Natural killer cell treated with Interleukin-12 subunit alpha and Interleukin-12 subunit beta and Interleukin-15 and Interleukin-18, amount 100 ng/mL, for 72 hours (primary cell): ENCODE measurements at regions not wholly inside any gene's neighbourhood (a gene's known extent, or its start where the extent isn't known, plus 50 kb on each side); places are given as distances from the start of the nearest gene placed in this dataset.

Experiments used
- ATAC-seq, 2 donors: fragments of 150-1000 bp; cut with Tn5 transposase in 1 of 2; sonication (Bioruptor Pico), chemical (Tn5 transposase) in 1 of 2; 2 replicates each; pipeline ENCODE4 v1.10.0; 2021
- DNase-seq: peaks from one replicate; pipeline ENCODE4 v3.0.0; 2022; ENCODE audit warnings: low spot score
- H3K27ac Mint-ChIP-seq, 2 donors: 1 replicate in 1 of 2; 2 replicates in 1 of 2; pipeline ENCODE4 v1.8.0; 2022; ENCODE audit warnings: mixed read lengths in 2 of 2, mild to moderate bottlenecking in 1 of 2, moderate library complexity in 1 of 2
- H3K27me3 Mint-ChIP-seq, 2 donors: 1 replicate in 1 of 2; 2 replicates in 1 of 2; pipeline ENCODE4 v1.8.0; 2022; ENCODE audit warnings: mixed read lengths in 2 of 2
- H3K36me3 Mint-ChIP-seq: one replicate; pipeline ENCODE4 v1.8.0; 2022; ENCODE audit warnings: mixed read lengths
- H3K4me1 Mint-ChIP-seq, 2 donors: 1 replicate in 1 of 2; 2 replicates in 1 of 2; pipeline ENCODE4 v1.8.0; 2022; ENCODE audit warnings: low read depth in 2 of 2, mixed read lengths in 2 of 2, mild to moderate bottlenecking in 1 of 2
- H3K4me3 Mint-ChIP-seq: one replicate; pipeline ENCODE4 v1.8.0; 2022; ENCODE audit warnings: mixed read lengths
- H3K9me3 Mint-ChIP-seq: 2 replicates; pipeline ENCODE4 v1.8.0; 2022; ENCODE audit warnings: mixed read lengths

DNA sequence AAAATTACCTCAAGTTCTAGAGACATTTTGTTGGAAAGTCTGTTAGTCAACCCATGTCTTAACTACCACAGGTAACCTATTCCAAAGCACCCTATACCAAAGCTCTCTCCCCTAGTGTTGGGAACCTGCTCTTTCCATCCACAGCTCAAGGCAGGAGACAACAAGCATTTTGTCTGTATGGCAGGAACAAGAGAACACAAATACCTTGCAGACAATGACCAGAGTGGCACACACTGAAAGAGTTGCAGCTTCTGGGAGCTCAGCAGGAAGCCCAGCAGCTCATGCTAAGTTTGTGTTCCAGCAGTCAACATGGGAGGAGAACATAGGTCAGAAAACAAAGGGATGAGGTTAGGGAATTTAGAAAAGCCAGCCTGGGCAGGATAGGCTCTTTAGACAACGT, 300.8 kb downstream of the HHIPL2 start:
- ATAC-seq = no peak
- H3K27me3 Mint-ChIP-seq = peaks cover 9 to 32% of the 10 kb centered on the region in 2 donors
- H3K9me3 Mint-ChIP-seq = no peaks in the 10 kb centered on the region
- H3K4me3 Mint-ChIP-seq = no peak overlapping the region
- H3K36me3 Mint-ChIP-seq = no peaks in the 10 kb centered on the region
- H3K4me1 Mint-ChIP-seq = no peaks in the 10 kb centered on the region
- H3K27ac Mint-ChIP-seq = no peak overlapping the region
- DNase-seq = no peak

DNA sequence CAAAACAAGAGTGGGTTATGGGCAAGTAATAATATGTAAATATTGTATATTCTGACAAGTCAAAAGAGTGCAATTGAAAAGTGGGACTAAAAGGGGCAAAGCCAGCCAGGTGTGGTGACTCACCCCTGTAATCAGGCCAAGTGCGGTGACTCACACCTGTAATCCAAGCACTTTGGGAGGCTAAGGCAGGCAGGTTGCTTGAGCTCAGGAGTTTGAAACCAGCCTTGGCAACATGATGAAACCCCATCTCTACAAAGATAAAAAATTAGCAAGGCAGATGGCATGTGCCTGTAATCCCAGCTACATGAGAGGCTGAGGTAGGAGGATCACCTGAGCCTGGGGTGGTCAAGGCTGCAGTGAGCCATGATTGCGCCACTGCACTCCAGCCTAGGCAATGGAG, 304.0 kb downstream of the HHIPL2 start:
- no peak for ATAC-seq
- Mint-ChIP-seq H3K4me1 (no peaks in the 10 kb centered on the region), H3K4me3 (no peak overlapping the region), H3K27me3 (peaks cover 12 to 32% of the 10 kb centered on the region in 2 donors), H3K27ac (no peak overlapping the region), H3K36me3 (no peaks in the 10 kb centered on the region), H3K9me3 (no peaks in the 10 kb centered on the region)
- DNase-seq = no peak

DNA sequence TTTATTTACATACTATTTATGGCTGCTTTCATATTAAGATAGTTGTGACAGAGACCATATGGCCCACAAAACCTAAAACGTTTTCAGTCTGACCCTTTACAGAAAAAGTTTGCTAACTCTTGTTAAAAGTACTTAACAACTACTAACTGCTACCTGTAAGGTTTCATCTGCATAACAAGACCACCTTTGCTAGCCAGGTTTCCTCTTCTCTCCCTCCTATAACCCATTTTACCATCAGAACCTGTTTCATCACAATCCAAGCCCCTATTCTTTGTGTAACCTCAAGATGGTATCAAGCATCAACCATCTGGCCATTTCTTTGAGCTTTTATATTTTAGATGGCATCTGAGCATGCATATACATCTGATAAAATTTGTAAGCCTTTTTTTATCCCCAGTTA, 305.4 kb downstream of the HHIPL2 start:
- no peak for DNase-seq
- no peak overlapping the region for H3K4me3 Mint-ChIP-seq
- no peaks in the 10 kb centered on the region for H3K36me3 Mint-ChIP-seq
- no peaks in the 10 kb centered on the region for H3K9me3 Mint-ChIP-seq
- peaks cover 8 to 30% of the 10 kb centered on the region in 2 donors for H3K27me3 Mint-ChIP-seq
- ATAC-seq = no peak
- H3K27ac Mint-ChIP-seq = no peak overlapping the region
- no peaks in the 10 kb centered on the region for H3K4me1 Mint-ChIP-seq

DNA sequence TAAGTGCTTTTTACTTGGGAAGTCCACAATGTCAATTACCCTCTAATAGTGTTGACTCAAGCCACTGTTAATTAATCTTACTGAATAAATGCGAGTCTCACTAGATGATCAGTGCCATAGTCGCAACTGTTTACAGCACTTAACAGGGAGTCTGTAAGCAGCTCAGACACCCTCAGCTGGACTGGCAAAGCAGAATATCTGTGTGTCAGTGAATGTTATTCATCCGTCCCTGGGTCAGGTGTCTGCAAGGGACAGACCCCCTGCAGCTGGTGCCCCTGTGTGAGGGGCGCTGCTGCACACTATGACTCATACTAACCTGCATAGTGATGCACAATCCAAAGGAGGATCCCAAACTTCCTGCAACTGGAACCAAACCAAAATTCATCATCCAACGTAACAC, 306.5 kb downstream of the HHIPL2 start:
- Mint-ChIP-seq H3K27ac (no peak overlapping the region), H3K4me1 (no peaks in the 10 kb centered on the region), H3K9me3 (no peaks in the 10 kb centered on the region), H3K27me3 (peaks cover 12 to 23% of the 10 kb centered on the region in 2 donors), H3K4me3 (no peak overlapping the region), H3K36me3 (no peaks in the 10 kb centered on the region)
- DNase-seq (no peak), ATAC-seq (no peak)

DNA sequence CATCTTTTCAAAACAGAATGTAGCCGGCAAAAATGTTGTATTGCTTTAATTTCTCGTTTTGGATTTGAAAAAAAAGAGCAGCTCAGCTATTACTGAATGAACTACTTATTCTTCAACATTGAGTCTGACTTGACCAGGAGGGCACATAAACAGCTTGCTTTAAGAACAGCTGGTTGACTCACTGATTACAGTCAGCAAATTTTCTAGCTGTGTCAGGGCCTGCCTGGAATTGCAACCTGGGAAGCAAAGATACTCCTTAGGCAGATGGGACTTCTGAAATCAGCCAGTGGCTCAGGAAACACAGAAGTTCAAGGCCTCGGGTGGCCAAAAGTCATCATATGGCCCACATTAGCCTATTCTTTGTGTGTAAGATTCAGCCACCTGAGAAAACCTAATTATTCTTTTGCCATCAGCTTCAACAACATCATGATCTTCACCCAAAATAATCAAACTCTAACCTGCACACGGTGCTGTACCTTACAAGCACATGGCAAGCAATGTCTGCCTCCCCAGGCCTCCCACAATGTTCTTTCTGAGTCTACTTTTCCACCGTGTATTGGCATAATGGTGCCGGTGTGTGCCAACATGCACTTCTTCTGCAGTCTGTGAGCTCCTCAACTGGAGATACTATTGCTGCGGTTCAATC, 307.2 kb downstream of the HHIPL2 start:
- peak in 1 of 2 donors; percentile 43 for ATAC-seq
- Mint-ChIP-seq H3K9me3 (no peaks in the 10 kb centered on the region), H3K27ac (no peak overlapping the region), H3K4me3 (no peak overlapping the region), H3K27me3 (peaks cover 10 to 17% of the 10 kb centered on the region in 2 donors), H3K36me3 (no peaks in the 10 kb centered on the region), H3K4me1 (no peaks in the 10 kb centered on the region)
- DNase-seq = no peak

DNA sequence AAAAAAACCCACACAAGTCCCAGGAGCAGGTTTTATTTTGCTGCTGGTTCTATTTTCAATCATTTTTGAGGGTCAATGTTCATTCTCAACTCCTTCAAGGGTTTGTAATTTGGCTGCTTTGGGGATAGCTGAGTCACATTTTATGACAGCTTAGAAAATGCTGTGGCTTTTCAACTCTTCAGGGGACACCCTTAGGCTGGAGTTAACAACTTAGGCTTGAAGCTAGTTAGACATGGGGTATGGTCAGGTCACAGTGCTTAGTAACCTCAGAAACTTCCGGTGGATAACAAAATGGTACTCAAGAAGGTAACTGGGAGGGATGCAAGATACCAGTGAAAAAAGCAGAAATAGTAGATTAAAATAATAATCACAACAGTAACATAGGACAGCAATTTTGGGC, 308.8 kb downstream of the HHIPL2 start:
- H3K9me3 Mint-ChIP-seq = no peaks in the 10 kb centered on the region
- H3K27ac Mint-ChIP-seq = no peak overlapping the region
- no peaks in the 10 kb centered on the region for H3K36me3 Mint-ChIP-seq
- peaks cover 12 to 28% of the 10 kb centered on the region in 2 donors for H3K27me3 Mint-ChIP-seq
- no peak overlapping the region for H3K4me3 Mint-ChIP-seq
- no peak for ATAC-seq
- no peaks in the 10 kb centered on the region for H3K4me1 Mint-ChIP-seq
- no peak for DNase-seq

DNA sequence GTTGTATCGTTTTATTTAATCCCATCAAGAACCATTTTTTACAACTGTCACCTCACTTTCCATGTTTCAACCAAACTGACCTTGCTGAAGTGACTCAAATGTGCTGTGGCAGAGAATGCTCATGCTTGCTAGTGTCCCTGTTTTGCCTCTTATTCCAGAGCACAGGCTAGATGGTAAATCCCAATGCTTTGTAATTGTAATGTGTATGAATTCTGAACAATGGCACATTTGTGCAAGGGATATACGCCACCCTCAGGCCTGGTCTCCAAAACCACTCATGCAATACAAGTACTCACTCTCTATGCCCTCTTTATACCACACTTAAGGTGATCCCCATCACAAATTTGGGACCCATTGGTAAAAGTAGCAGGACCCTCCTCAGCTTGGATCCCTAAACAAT, 313.6 kb downstream of the HHIPL2 start:
- H3K27ac Mint-ChIP-seq = no peak overlapping the region
- no peaks in the 10 kb centered on the region for H3K4me1 Mint-ChIP-seq
- no peaks in the 10 kb centered on the region for H3K36me3 Mint-ChIP-seq
- DNase-seq = no peak
- no peak overlapping the region for H3K4me3 Mint-ChIP-seq
- peaks cover 33 to 36% of the 10 kb centered on the region in 2 donors for H3K27me3 Mint-ChIP-seq
- no peak for ATAC-seq
- no peaks in the 10 kb centered on the region for H3K9me3 Mint-ChIP-seq

DNA sequence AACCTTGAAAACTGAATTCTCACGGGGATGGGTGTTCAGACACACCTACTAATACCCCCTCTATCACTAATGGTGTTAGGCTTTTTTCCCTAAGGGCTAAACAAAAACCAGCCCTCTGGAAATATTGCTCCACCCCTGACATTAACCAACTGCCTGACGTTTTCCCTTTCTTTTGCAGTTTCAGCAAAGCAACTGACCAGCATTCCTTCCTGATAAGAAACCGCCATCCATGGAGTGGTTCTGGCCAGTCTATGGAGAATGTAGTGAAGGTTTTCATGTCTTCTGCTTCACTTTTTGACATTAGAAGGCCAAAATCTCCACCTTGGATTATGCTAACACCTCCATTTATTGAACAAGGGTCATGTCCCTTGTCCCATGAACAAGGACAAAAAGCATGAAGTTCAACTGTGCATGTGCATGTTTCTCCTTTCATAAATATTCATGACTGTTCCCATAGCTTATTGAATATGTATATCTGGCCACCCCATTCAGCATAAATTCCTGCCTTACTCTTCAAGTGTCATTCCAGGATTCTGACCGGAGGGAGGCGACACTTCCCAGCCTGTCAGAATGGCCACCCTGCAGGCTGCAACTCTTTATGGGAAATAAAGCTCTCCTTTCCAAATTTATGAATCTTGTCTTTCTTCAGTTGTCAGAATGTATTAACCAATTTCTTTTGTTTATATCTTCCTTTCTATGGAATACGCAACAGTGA, 314.3 kb downstream of the HHIPL2 start:
- ATAC-seq (no peak), DNase-seq (no peak)
- no peak overlapping the region for H3K27ac Mint-ChIP-seq
- H3K36me3 Mint-ChIP-seq = no peaks in the 10 kb centered on the region
- H3K4me3 Mint-ChIP-seq = no peak overlapping the region
- H3K4me1 Mint-ChIP-seq = no peaks in the 10 kb centered on the region
- H3K27me3 Mint-ChIP-seq = peaks cover 31 to 39% of the 10 kb centered on the region in 2 donors
- no peaks in the 10 kb centered on the region for H3K9me3 Mint-ChIP-seq

DNA sequence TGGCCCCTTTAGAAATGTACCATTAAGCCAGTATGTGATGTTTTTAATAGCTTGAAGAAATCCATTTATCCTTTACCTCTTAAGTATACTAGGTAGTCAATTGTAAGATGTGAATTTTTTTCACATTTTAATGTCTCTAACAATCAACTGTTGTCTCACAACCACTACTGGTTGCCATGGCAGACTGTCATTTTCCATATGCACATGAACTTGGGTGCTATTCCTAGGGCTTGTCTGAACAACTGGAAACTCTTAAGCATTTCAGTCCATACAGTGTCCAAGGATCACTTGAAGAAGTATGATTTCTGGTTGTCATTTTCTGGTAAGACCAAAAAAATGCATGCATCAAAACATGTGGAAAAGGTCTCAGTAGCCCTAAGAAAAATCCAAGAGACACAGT, 315.1 kb downstream of the HHIPL2 start:
- no peak overlapping the region for H3K4me3 Mint-ChIP-seq
- H3K27ac Mint-ChIP-seq = no peak overlapping the region
- H3K4me1 Mint-ChIP-seq = no peaks in the 10 kb centered on the region
- H3K27me3 Mint-ChIP-seq = peaks cover 31 to 34% of the 10 kb centered on the region in 2 donors
- no peaks in the 10 kb centered on the region for H3K36me3 Mint-ChIP-seq
- ATAC-seq = no peak
- DNase-seq = no peak
- H3K9me3 Mint-ChIP-seq = no peaks in the 10 kb centered on the region

DNA sequence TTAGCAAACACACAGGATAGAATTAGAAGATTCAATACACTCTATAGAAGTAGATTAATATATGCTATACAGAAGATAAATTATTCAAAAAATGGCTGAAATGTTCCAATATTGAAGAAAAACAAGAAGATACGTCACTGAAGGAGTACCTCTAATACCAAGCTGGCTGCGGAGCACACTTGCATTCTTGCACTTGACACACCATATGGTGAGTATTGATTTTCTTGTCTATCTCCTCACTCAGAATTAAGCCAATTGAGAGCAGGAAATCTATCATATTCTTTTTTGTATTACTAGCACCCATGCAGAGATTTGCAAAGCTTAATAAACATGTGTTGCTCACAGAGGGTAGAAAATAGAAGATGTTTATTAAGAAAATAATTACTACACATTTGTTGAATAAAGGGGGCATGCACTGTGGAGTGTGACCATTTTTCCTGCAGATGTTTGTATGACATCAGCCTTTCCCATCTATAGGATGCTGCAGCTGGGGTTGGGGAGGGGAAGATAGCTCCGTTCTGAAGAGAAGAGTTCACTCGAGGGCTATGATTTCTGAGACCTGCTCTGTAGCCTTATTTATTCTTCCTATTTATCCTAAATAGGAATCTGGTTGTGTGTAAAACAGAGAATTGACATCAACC, 318.1 kb downstream of the HHIPL2 start:
- ATAC-seq (no peak), DNase-seq (no peak)
- H3K9me3 Mint-ChIP-seq = peaks cover 3% of the 10 kb centered on the region
- no peaks in the 10 kb centered on the region for H3K4me1 Mint-ChIP-seq
- peaks cover 41 to 49% of the 10 kb centered on the region in 2 donors for H3K27me3 Mint-ChIP-seq
- no peaks in the 10 kb centered on the region for H3K36me3 Mint-ChIP-seq
- H3K27ac Mint-ChIP-seq = no peak overlapping the region
- no peak overlapping the region for H3K4me3 Mint-ChIP-seq

DNA sequence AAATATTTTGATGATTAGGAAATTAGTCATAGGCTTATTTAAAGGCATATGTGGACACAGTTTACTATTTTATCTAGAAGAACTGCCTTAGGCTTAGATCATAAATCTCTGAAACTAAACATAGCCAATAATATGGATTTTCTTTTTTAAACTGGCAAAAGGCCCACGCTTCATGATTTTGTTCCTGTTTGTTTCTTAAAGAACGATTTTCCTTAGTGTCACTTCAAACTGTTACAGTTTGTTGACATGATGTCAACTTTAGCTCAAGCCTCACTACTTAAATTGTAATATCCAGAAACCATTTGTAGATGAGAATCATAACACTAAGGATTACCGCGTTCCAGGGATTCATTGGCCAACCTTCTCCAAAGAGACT, 322.6 kb downstream of the HHIPL2 start:
- no peaks in the 10 kb centered on the region for H3K4me1 Mint-ChIP-seq
- ATAC-seq = no peak
- H3K9me3 Mint-ChIP-seq = peaks cover 3% of the 10 kb centered on the region
- H3K4me3 Mint-ChIP-seq = no peak overlapping the region
- H3K36me3 Mint-ChIP-seq = no peaks in the 10 kb centered on the region
- DNase-seq = no peak
- no peak overlapping the region for H3K27ac Mint-ChIP-seq
- peaks cover 20 to 38% of the 10 kb centered on the region in 2 donors for H3K27me3 Mint-ChIP-seq

DNA sequence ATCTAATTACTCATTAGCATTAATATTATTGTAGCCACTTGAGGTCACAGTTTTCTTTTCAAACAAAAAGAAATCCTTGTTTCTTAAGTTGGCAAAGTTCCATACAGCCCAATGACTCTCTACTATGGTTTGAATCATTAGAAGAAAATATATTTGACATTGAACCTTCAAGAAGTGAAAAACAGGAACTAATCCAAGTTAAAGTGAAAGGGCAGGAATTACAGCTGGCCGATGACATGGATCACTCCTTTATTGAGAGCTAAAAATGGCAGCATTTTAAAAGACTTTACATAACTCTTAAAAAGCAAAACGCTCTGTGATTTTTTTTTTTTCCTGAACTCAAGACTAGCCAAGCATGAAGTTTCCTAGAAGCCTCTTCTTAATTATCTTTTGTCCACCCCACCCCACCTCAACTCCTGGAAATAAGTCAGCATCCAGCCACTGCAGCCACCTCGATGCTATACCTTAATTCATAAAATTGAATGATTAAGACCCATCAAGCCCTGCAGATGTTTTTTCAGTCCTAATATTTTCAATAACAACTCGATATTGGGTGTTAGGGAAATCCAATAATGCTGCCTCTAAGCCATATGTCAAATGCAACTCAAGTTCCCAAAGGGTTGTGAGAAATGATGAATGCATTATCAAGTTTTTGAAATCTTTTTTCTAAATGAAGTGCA, 323.1 kb downstream of the HHIPL2 start:
- Mint-ChIP-seq H3K4me3 (no peak overlapping the region), H3K27me3 (peaks cover 20 to 43% of the 10 kb centered on the region in 2 donors), H3K9me3 (peaks cover 6% of the 10 kb centered on the region), H3K36me3 (peaks cover 4% of the 10 kb centered on the region), H3K27ac (no peak overlapping the region), H3K4me1 (no peaks in the 10 kb centered on the region)
- DNase-seq (no peak), ATAC-seq (no peak)

DNA sequence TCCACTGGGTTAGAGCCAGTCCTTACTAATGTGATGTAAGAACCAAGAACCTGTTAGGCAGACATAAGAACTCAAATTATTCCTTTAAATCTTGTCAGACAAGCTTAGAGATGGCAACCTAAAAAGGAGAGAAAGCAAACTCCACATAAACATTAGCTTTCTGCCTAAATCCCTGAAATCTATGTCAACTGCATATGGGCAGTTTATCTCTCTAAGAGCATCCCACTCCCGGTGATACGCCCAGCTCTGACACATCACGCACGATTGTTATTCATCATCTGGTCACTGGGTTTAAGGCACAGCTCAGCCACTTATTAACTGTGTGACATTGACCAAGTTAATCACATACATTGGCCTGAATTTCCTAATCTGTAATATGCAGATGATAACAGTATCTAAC, 323.7 kb downstream of the HHIPL2 start:
- H3K27ac Mint-ChIP-seq = no peak overlapping the region
- H3K4me1 Mint-ChIP-seq = no peaks in the 10 kb centered on the region

DNA sequence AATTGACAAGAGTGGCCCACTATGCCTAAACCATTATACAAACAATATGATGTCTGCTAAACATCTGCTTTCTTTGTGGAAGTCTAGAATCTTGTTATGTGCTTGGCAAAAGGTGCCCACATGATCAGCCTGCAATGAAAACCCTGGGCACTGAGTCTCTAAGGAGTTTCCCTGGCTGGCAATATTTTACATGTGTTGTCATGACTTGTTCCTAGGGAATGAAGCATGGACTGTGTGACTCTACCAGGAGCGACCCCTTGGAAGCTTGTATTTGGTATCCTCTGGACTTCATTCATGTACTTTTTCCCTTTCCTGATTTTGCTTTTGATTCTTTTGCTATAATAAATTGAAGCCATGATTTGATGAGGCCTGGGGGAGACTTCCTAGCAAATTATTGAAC, 324.9 kb downstream of the HHIPL2 start:
- DNase-seq = no peak
- Mint-ChIP-seq H3K27ac (no peak overlapping the region), H3K36me3 (peaks cover 13% of the 10 kb centered on the region), H3K4me1 (no peaks in the 10 kb centered on the region), H3K9me3 (peaks cover 6% of the 10 kb centered on the region), H3K4me3 (no peak overlapping the region), H3K27me3 (peaks cover 15 to 52% of the 10 kb centered on the region in 2 donors)
- no peak for ATAC-seq

More for the DNA sequence above, 323.7 kb downstream of the HHIPL2 start:
- peaks cover 8% of the 10 kb centered on the region for H3K36me3 Mint-ChIP-seq
- DNase-seq (no peak), ATAC-seq (no peak)
- no peak overlapping the region for H3K4me3 Mint-ChIP-seq
- peaks cover 6% of the 10 kb centered on the region for H3K9me3 Mint-ChIP-seq
- peaks cover 15 to 43% of the 10 kb centered on the region in 2 donors for H3K27me3 Mint-ChIP-seq
